HCT116 (cell line): ENCODE measurements at regions not wholly inside any gene's neighbourhood (a gene's known extent, or its start where the extent isn't known, plus 50 kb on each side); places are given as distances from the start of the nearest gene placed in this dataset.

Experiments used
- ATAC-seq: fragments of 200-7000 bp; cut with Tn5 transposase; 2 replicates; pipeline ENCODE4 v1.9.1; 2020; ENCODE audit warnings: mild to moderate bottlenecking, moderate library complexity
- BruUV-seq: library from RNA; stranded (reverse); fragments of 400-500 nt; replicated peaks from 2 replicates; lab custom pipeline; 2021; lab: Mats Ljungman, UMichigan
- CTCF ChIA-PET: fragments of 300-600 bp; sonication (Branson Sonifier 250); formaldehyde crosslinking; loops from one replicate; lab custom pipeline; 2021; ENCODE audit warnings: antibody characterized with exemption; lab: Charles Lee
- POLR2A ChIA-PET: fragments of 300-600, 350-600 bp; sonication (Branson Sonifier 250); formaldehyde crosslinking; loops from one replicate; lab custom pipeline; 2021; ENCODE audit warnings: antibody characterized with exemption; lab: Charles Lee
- RAD21 ChIA-PET, 2 experiments: fragments of 300-600 bp; sonication (Branson Sonifier 250); formaldehyde crosslinking; loops; one replicate each; lab custom pipeline; 2023; ENCODE audit warnings: low total read pairs in 2 of 2; ENCODE audit not compliant: uncharacterized antibody in 2 of 2, unreplicated experiment in 2 of 2, low non-redundant PET in 1 of 2; lab: Charles Lee
- DNase-seq: peaks from one replicate; pipeline ENCODE4 v3.0.0-alpha.2; 2010; ENCODE audit warnings: low read depth, low spot score
- H2AFZ ChIP-seq: fragments of 200-600 bp; shearing (Covaris generic), sonication (generic); 2 replicates; pipeline ENCODE4 v1.6.1; 2017; ENCODE audit warnings: low read depth, mixed run types, mixed read lengths, antibody characterized with exemption, low read length; ENCODE audit not compliant: poor library complexity, severe bottlenecking
- H3K27ac ChIP-seq: 2 replicates; pipeline ENCODE4 v1.5.1; 2012; ENCODE audit warnings: low read depth, low read length
- H3K27me3 ChIP-seq: fragments of 200-600 bp; sonication (generic); 2 replicates; pipeline ENCODE4 v1.6.1; 2016; ENCODE audit warnings: mixed run types, low read length, mixed read lengths; ENCODE audit not compliant: insufficient read depth
- H3K36me3 ChIP-seq, 2 experiments: fragments of 200-500 bp in 1 of 2; fragments of 200-600 bp in 1 of 2; sonication (Bioruptor generic) in 1 of 2; sonication (generic) in 1 of 2; 2 replicates each; pipeline versions ENCODE4 v1.5.1 to v1.6.1; 2014 to 2016; ENCODE audit warnings: low read length in 2 of 2, inconsistent platforms in 1 of 2, mixed read lengths in 1 of 2, mixed run types in 1 of 2; ENCODE audit not compliant: insufficient read depth in 2 of 2, control insufficient read depth in 1 of 2
- H3K4me1 ChIP-seq, 2 experiments: fragments of 200-600 bp in 1 of 2; sonication (generic) in 1 of 2; 2 replicates each; pipeline versions ENCODE4 v1.5.1 to v1.6.1; 2012 to 2017; ENCODE audit warnings: low read length in 2 of 2, inconsistent platforms in 1 of 2, mild to moderate bottlenecking in 1 of 2, mixed read lengths in 1 of 2, mixed run types in 1 of 2, moderate library complexity in 1 of 2; ENCODE audit not compliant: insufficient read depth in 2 of 2, control insufficient read depth in 1 of 2
- H3K4me2 ChIP-seq: fragments of 200-600 bp; sonication (generic); 2 replicates; pipeline ENCODE4 v1.6.1; 2017; ENCODE audit warnings: mixed run types, low read length, mixed read lengths
- H3K4me3 ChIP-seq, 2 experiments: fragments of 200-600 bp in 1 of 2; sonication (generic) in 1 of 2; replicated peaks in 1 of 2; 2 replicates each; pipeline ENCODE4 v1.5.1; 2011 to 2016; ENCODE audit warnings: low read length in 2 of 2, control low read depth in 1 of 2, low read depth in 1 of 2, mild to moderate bottlenecking in 1 of 2, mixed read lengths in 1 of 2, mixed run types in 1 of 2
- H3K79me2 ChIP-seq: fragments of 200-600 bp; sonication (generic); 2 replicates; pipeline ENCODE4 v1.6.1; 2017; ENCODE audit warnings: mild to moderate bottlenecking, mixed run types, low read length, moderate library complexity, mixed read lengths; ENCODE audit not compliant: insufficient read depth
- H3K9ac ChIP-seq: fragments of 200-600 bp; sonication (generic); 2 replicates; pipeline ENCODE4 v1.6.1; 2016; ENCODE audit warnings: low read length, mixed read lengths
- H3K9me2 ChIP-seq: fragments of 200-600 bp; sonication (generic), shearing (Covaris generic); 2 replicates; pipeline ENCODE4 v1.6.1; 2017; ENCODE audit warnings: mixed run types, mild to moderate bottlenecking, moderate library complexity; ENCODE audit not compliant: insufficient read depth
- H3K9me3 ChIP-seq, 2 experiments: fragments of 200-500 bp in 1 of 2; fragments of 200-600 bp in 1 of 2; sonication (Bioruptor generic) in 1 of 2; sonication (generic) in 1 of 2; 2 replicates each; pipeline ENCODE4 v1.6.1; 2014 to 2017; ENCODE audit warnings: low read length in 2 of 2, mixed read lengths in 2 of 2, inconsistent platforms in 1 of 2, low read depth in 1 of 2, mild to moderate bottlenecking in 1 of 2, mixed run types in 1 of 2, moderate library complexity in 1 of 2; ENCODE audit not compliant: control insufficient read depth in 1 of 2, insufficient read depth in 1 of 2
- H4K20me1 ChIP-seq: fragments of 200-600 bp; sonication (generic), shearing (Covaris generic); 2 replicates; pipeline ENCODE4 v1.6.1; 2017; ENCODE audit warnings: mixed run types, mild to moderate bottlenecking, moderate library complexity; ENCODE audit not compliant: insufficient read depth
- CBX3 ChIP-seq: IDR thresholded peaks from 2 replicates; pipeline ENCODE4 v1.6.1; 2012; ENCODE audit warnings: low read depth
- FOSL1 ChIP-seq: IDR thresholded peaks from 2 replicates; pipeline ENCODE4 v1.6.1; 2012; ENCODE audit warnings: low read depth
- JUND ChIP-seq: IDR thresholded peaks from 2 replicates; pipeline ENCODE4 v1.6.1; 2012
- POLR2A ChIP-seq: IDR thresholded peaks from 2 replicates; pipeline ENCODE4 v1.7.0; 2011; ENCODE audit warnings: borderline replicate concordance; ENCODE audit not compliant: insufficient read depth, insufficient read length; ENCODE audit errors: extremely low read depth
- RAD21 ChIP-seq: IDR thresholded peaks from 2 replicates; pipeline ENCODE4 v1.6.1; 2012; ENCODE audit warnings: low read depth, mild to moderate bottlenecking
- SIN3A ChIP-seq: IDR thresholded peaks from 2 replicates; pipeline ENCODE4 v1.6.1; 2012; ENCODE audit warnings: low read depth
- SP1 ChIP-seq: IDR thresholded peaks from 2 replicates; pipeline ENCODE4 v1.6.1; 2012; ENCODE audit warnings: low read depth
- intact Hi-C: fragments of 100-400 bp; cut with micrococcal nuclease; formaldehyde crosslinking; loops from 2 replicates; pipeline ENCODE4 v1.10.0; 2022
- TF ChIP-seq, protein P1 (sequence below), 3 experiments: fragments of 200-600 bp in 1 of 3; sonication (generic) in 1 of 3; IDR thresholded peaks in 2 of 3; conservative IDR thresholded peaks in 1 of 3; 2 replicates each; pipeline ENCODE4 v1.5.1; 2012 to 2017; ENCODE audit warnings: low read depth in 2 of 3, low read length in 2 of 3, antibody characterized with exemption in 1 of 3, borderline replicate concordance in 1 of 3, control low read depth in 1 of 3, mild to moderate bottlenecking in 1 of 3, mixed read lengths in 1 of 3, mixed run types in 1 of 3, moderate library complexity in 1 of 3; ENCODE audit not compliant: insufficient read depth in 1 of 3
- TF ChIP-seq, protein P2 (sequence below): IDR thresholded peaks from 2 replicates; pipeline ENCODE4 v1.6.1; 2012
- TF ChIP-seq, protein P3 (sequence below): IDR thresholded peaks from 2 replicates; pipeline ENCODE4 v1.6.1; 2011; ENCODE audit warnings: mild to moderate bottlenecking, low read length, moderate library complexity; ENCODE audit not compliant: insufficient replicate concordance; ENCODE audit errors: extremely low read depth

DNA sequence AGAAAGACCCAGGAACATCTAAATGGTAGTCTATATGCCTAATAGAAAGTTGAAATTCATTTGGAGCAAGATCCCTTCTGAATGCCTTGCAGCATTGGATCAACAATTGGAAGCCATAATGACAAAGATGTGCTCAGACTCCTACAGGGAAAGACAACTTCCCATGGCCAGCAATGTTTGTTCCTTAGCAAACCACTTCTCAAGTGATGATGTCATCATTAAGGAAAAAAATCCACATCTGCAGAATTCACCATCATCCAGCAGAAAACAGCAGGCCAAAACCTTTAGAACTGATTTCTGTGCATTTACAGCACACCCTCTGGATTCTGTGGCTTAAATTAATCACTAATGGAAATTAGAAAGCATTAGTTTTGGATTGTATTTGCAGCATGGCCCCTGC, 82.4 kb upstream of the ZIC3 start:
- Histone ChIP-seq H2AFZ (no peak overlapping the region), H3K9ac (no peak overlapping the region), H3K4me2 (no peak overlapping the region), H3K79me2 (no peaks in the 10 kb centered on the region), H3K36me3 (no peaks in the 10 kb centered on the region), H3K4me1 (no peaks in the 10 kb centered on the region), H3K27me3 (no peaks in the 10 kb centered on the region), H3K27ac (no peak overlapping the region), H3K4me3 (no peak overlapping the region), H4K20me1 (no peaks in the 10 kb centered on the region)
- DNase-seq (no peak), ATAC-seq (no peak)
- POLR2A ChIA-PET = no interaction called here
- BruUV-seq = no TSS peak
- no peak for TF ChIP-seq SP1
- no peak for TF ChIP-seq JUND
- no peak for TF ChIP-seq FOSL1
- TF ChIP-seq, protein P1, sequence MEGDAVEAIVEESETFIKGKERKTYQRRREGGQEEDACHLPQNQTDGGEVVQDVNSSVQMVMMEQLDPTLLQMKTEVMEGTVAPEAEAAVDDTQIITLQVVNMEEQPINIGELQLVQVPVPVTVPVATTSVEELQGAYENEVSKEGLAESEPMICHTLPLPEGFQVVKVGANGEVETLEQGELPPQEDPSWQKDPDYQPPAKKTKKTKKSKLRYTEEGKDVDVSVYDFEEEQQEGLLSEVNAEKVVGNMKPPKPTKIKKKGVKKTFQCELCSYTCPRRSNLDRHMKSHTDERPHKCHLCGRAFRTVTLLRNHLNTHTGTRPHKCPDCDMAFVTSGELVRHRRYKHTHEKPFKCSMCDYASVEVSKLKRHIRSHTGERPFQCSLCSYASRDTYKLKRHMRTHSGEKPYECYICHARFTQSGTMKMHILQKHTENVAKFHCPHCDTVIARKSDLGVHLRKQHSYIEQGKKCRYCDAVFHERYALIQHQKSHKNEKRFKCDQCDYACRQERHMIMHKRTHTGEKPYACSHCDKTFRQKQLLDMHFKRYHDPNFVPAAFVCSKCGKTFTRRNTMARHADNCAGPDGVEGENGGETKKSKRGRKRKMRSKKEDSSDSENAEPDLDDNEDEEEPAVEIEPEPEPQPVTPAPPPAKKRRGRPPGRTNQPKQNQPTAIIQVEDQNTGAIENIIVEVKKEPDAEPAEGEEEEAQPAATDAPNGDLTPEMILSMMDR (IDR thresholded peaks at IDR 0.05 in 2 of 3, conservative IDR thresholded peaks at IDR 0.05 in 1 of 3; ENCODE audit: borderline replicate concordance in 1 of 3, insufficient read depth in 1 of 3, low read depth in 2 of 3, low read length in 2 of 3) = no peak
- no peak for TF ChIP-seq POLR2A
- no peak for TF ChIP-seq CBX3
- no peak for TF ChIP-seq SIN3A
- TF ChIP-seq, protein P2, sequence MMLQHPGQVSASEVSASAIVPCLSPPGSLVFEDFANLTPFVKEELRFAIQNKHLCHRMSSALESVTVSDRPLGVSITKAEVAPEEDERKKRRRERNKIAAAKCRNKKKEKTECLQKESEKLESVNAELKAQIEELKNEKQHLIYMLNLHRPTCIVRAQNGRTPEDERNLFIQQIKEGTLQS = no peak
- TF ChIP-seq, protein P3, sequence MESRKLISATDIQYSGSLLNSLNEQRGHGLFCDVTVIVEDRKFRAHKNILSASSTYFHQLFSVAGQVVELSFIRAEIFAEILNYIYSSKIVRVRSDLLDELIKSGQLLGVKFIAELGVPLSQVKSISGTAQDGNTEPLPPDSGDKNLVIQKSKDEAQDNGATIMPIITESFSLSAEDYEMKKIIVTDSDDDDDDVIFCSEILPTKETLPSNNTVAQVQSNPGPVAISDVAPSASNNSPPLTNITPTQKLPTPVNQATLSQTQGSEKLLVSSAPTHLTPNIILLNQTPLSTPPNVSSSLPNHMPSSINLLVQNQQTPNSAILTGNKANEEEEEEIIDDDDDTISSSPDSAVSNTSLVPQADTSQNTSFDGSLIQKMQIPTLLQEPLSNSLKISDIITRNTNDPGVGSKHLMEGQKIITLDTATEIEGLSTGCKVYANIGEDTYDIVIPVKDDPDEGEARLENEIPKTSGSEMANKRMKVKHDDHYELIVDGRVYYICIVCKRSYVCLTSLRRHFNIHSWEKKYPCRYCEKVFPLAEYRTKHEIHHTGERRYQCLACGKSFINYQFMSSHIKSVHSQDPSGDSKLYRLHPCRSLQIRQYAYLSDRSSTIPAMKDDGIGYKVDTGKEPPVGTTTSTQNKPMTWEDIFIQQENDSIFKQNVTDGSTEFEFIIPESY = no peak
- no peak for TF ChIP-seq RAD21
- TF ChIP-seq, all 23 proteins: peak for 0
- CTCF ChIA-PET = no interaction called here
- no peaks in the 10 kb centered on the region for H3K9me2 ChIP-seq
- RAD21 ChIA-PET = no interaction called here
- intact Hi-C loops = no loop called here
- H3K9me3 ChIP-seq = no peaks in the 10 kb centered on the region
